Mucosa of descending colon (tissue), 3 donors: ENCODE measurements at regions not wholly inside any gene's neighbourhood (a gene's known extent, or its start where the extent isn't known, plus 50 kb on each side); places are given as distances from the start of the nearest gene placed in this dataset.

Source experiments
- ATAC-seq: fragments of 200-7000 bp; cut with Tn5 transposase; one replicate; pipeline ENCODE4 v1.9.1; 2020; ENCODE audit warnings: mild to moderate bottlenecking, moderate library complexity
- DNase-seq, 3 donors: peaks; one replicate each; pipeline ENCODE4 v3.0.0-alpha.2; 2020
- H3K36me3 ChIP-seq: fragments of 200-600 bp; one replicate; pipeline ENCODE4 v1.8.0; 2021; ENCODE audit warnings: low read depth, mild to moderate bottlenecking
- H3K4me1 ChIP-seq: fragments of 200-600 bp; one replicate; pipeline ENCODE4 v1.8.0; 2021; ENCODE audit warnings: low read depth, mild to moderate bottlenecking
- H3K4me3 ChIP-seq: fragments of 200-600 bp; one replicate; pipeline ENCODE4 v1.8.0; 2021; ENCODE audit warnings: mild to moderate bottlenecking
- H3K9me3 ChIP-seq: fragments of 200-600 bp; one replicate; pipeline ENCODE4 v1.8.0; 2021; ENCODE audit warnings: mild to moderate bottlenecking
- intact Hi-C, 2 donors: fragments of 100-400 bp; cut with DNase I in 1 of 2; cut with micrococcal nuclease in 1 of 2; formaldehyde crosslinking; loops; one replicate each; pipeline versions ENCODE4 v1.11.0 to v1.11.1; 2022; cut with DNase I, micrococcal nuclease
- TF ChIP-seq, protein P1 (sequence below): fragments of 200-600 bp; IDR thresholded peaks from one replicate; pipeline ENCODE4 v1.8.0; 2022; ENCODE audit warnings: antibody characterized with exemption, mild to moderate bottlenecking
- donor health status: DM: no; HTN: no; CAD: no; lungs with moderate emphysema.
- donor health status: DM: no; HTN: no; CAD: no.
- donor health status: DM: no; HTN: yes; CAD: no.

DNA sequence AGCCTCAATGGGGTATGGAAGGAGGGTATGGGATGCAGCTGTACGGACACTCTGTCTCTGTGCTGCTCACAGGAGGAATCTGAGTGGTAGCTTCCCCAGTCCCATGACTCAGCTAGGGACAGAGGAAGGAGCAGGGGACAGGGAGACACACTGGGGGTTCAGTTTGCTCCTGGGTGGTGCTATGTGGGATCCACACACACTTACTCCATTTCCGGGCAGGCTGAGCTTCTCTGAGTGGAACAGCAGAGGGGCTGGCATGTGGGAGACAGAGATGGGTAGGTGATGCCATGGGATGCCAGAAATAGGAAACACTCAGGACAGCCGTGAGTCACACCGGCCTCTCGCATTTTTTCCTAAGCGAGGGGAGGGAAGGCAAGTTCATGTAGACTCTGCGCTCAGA, 59.2 kb upstream of the KIRREL3 start:
- peak; percentile 7 for ATAC-seq
- intact Hi-C loops: no loop called here
- H3K9me3 ChIP-seq: no peaks in the 10 kb centered on the region

GRCh38 chr11:127059286-127059685, 58.7 kb upstream of the KIRREL3 start:
- Histone ChIP-seq H3K36me3 (no peaks in the 10 kb centered on the region), H3K4me3 (no peak overlapping the region), H3K9me3 (no peaks in the 10 kb centered on the region), H3K4me1 (no peaks in the 10 kb centered on the region)
- TF ChIP-seq, protein P1, sequence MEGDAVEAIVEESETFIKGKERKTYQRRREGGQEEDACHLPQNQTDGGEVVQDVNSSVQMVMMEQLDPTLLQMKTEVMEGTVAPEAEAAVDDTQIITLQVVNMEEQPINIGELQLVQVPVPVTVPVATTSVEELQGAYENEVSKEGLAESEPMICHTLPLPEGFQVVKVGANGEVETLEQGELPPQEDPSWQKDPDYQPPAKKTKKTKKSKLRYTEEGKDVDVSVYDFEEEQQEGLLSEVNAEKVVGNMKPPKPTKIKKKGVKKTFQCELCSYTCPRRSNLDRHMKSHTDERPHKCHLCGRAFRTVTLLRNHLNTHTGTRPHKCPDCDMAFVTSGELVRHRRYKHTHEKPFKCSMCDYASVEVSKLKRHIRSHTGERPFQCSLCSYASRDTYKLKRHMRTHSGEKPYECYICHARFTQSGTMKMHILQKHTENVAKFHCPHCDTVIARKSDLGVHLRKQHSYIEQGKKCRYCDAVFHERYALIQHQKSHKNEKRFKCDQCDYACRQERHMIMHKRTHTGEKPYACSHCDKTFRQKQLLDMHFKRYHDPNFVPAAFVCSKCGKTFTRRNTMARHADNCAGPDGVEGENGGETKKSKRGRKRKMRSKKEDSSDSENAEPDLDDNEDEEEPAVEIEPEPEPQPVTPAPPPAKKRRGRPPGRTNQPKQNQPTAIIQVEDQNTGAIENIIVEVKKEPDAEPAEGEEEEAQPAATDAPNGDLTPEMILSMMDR: no peak
- intact Hi-C loops: no loop called here
- DNase-seq (no peak), ATAC-seq (no peak)

More for the DNA sequence above, 59.2 kb upstream of the KIRREL3 start:
- TF ChIP-seq, protein P1: no peak
- no peak overlapping the region for H3K4me3 ChIP-seq
- no peak for DNase-seq
- H3K36me3 ChIP-seq: no peaks in the 10 kb centered on the region
- no peaks in the 10 kb centered on the region for H3K4me1 ChIP-seq

GRCh38 chr11:127058524-127058923, 58.0 kb upstream of the KIRREL3 start:
- Histone ChIP-seq H3K9me3 (no peaks in the 10 kb centered on the region), H3K4me3 (no peak overlapping the region), H3K4me1 (no peaks in the 10 kb centered on the region), H3K36me3 (no peaks in the 10 kb centered on the region)
- intact Hi-C loops: no loop called here
- ATAC-seq (no peak), DNase-seq (no peak)
- TF ChIP-seq, protein P1: no peak

- TF ChIP-seq, protein P1: no peak
- H3K4me1 ChIP-seq: no peaks in the 10 kb centered on the region
- DNase-seq (no peak), ATAC-seq (no peak)
- H3K4me3 ChIP-seq: no peak overlapping the region
- intact Hi-C loops: no loop called here
- no peaks in the 10 kb centered on the region for H3K36me3 ChIP-seq
- no peaks in the 10 kb centered on the region for H3K9me3 ChIP-seq
Measured at GRCh38 chr11:127057126-127057525, 56.6 kb upstream of the KIRREL3 start.

DNA sequence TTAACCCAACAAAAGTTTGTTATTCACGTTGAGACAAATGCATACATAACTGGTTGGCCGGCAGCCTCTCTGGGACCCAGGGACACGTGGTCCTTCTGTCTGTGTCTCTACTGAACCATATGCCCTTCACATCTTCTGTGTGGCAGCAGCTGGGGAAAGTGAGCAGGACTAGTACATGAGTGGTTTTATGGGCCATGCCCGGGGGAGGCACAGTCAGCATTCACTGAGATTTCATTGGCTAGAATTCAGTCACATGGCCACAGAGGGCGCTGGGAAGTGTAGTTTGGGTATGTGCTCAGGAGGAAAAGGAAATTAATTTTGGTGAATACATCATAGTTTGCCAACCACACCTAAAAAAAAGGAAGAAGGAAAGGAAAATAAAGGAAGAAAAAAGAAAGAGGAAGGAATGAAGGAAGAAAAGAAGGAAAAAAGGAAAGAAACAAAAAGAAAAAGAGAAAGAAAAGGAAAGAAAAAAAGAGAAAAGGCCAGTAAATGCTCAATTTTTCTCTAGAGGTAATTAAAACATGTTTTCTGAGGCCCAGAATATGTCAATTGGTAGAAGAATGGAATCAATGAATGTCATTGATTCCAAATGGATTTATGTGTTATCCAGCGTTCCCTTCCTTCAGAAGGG, 55.9 kb upstream of the KIRREL3 start:
- no peaks in the 10 kb centered on the region for H3K9me3 ChIP-seq
- H3K4me3 ChIP-seq: no peak overlapping the region
- intact Hi-C loops: no loop called here
- H3K36me3 ChIP-seq: no peaks in the 10 kb centered on the region
- ATAC-seq (peak; percentile 66), DNase-seq (no peak)
- TF ChIP-seq, protein P1: no peak
- H3K4me1 ChIP-seq: no peaks in the 10 kb centered on the region

DNA sequence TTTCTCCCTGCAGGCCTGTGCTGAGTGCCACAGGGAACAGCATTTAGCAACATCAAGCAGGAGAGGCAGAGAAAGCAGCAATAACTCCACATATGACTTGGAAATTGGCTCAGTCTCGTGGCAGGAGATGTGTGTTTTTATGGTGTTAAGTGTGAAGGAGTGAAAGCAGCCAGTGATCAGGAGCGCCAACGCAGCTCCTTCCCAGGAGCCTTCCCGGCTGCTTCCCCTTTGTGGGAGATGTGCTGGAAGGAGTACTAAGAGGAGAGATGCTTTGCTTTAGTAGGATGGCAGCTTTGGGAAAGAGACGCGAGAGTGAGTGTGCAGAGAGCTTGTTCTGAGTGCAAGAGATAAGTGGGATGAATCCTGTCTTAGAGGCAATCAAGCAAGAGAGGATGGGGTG, 54.7 kb upstream of the KIRREL3 start:
- intact Hi-C loops: no loop called here
- no peak for ATAC-seq
- Histone ChIP-seq H3K9me3 (no peaks in the 10 kb centered on the region), H3K4me3 (no peak overlapping the region), H3K36me3 (no peaks in the 10 kb centered on the region), H3K4me1 (peaks cover 4% of the 10 kb centered on the region)
- TF ChIP-seq, protein P1: no peak
- DNase-seq: no peak
